Smooth muscle cell (in vitro differentiated cells): ENCODE measurements at regions not wholly inside any gene's neighbourhood (a gene's known extent, or its start where the extent isn't known, plus 50 kb on each side); places are given as distances from the start of the nearest gene placed in this dataset.

Source experiments
- DNase-seq: peaks from one replicate; lab custom pipeline; 2025; ENCODE audit not compliant: unreplicated experiment; lab: John Stamatoyannopoulos, UW
- H2AFZ ChIP-seq: fragments of 200-600 bp; sonication (generic); 2 replicates; pipeline ENCODE4 v1.6.0; 2016; ENCODE audit warnings: antibody characterized with exemption, low read depth, mild to moderate bottlenecking
- H3F3A ChIP-seq: fragments of 200-600 bp; sonication (generic); 2 replicates; pipeline ENCODE4 v1.6.0; 2017; ENCODE audit warnings: antibody characterized with exemption, low read depth
- H3K27ac ChIP-seq: fragments of 200-600 bp; sonication (generic); 2 replicates; pipeline ENCODE4 v1.5.1; 2016; ENCODE audit warnings: low read depth, mild to moderate bottlenecking
- H3K27me3 ChIP-seq: fragments of 200-600 bp; sonication (generic); 2 replicates; pipeline ENCODE4 v1.6.1; 2016; ENCODE audit warnings: low read depth, mild to moderate bottlenecking
- H3K36me3 ChIP-seq: fragments of 200-600 bp; sonication (generic); 2 replicates; pipeline ENCODE4 v1.5.1; 2016; ENCODE audit warnings: low read depth
- H3K4me1 ChIP-seq: fragments of 200-600 bp; sonication (generic); 2 replicates; pipeline ENCODE4 v1.5.1; 2016; ENCODE audit warnings: low read depth
- H3K4me2 ChIP-seq: fragments of 200-600 bp; sonication (generic); 2 replicates; pipeline ENCODE4 v1.6.0; 2016; ENCODE audit warnings: mild to moderate bottlenecking
- H3K4me3 ChIP-seq: fragments of 200-600 bp; sonication (generic); 2 replicates; pipeline ENCODE4 v1.5.1; 2016; ENCODE audit warnings: mild to moderate bottlenecking
- H3K79me2 ChIP-seq: fragments of 200-600 bp; sonication (generic); 2 replicates; pipeline ENCODE4 v1.6.0; 2016; ENCODE audit warnings: low read depth, mild to moderate bottlenecking
- H3K9ac ChIP-seq: fragments of 200-600 bp; sonication (generic); 2 replicates; pipeline ENCODE4 v1.6.0; 2016; ENCODE audit warnings: low read depth
- H3K9me3 ChIP-seq: fragments of 200-600 bp; sonication (generic); replicated peaks from 2 replicates; pipeline ENCODE4 v1.5.1; 2016; ENCODE audit warnings: low read depth
- H4K20me1 ChIP-seq: fragments of 200-600 bp; sonication (generic); 2 replicates; pipeline ENCODE4 v1.6.0; 2016; ENCODE audit warnings: low read depth
- WGBS: methylation state at CpG from one replicate; pipeline ENCODE4 v1.1.7; 2016; ENCODE audit warnings: low lambda C conversion rate; 5-methylcytosine and 5-hydroxymethylcytosine counted together
- TF ChIP-seq, protein P1 (sequence below): fragments of 200-600 bp; sonication (generic); IDR thresholded peaks from 2 replicates; pipeline ENCODE4 v1.5.1; 2017; ENCODE audit warnings: borderline replicate concordance, mild to moderate bottlenecking, antibody characterized with exemption; ENCODE audit not compliant: insufficient read depth, poor library complexity, severe bottlenecking

- no peaks in the 10 kb centered on the region for H3F3A ChIP-seq
- no peaks in the 10 kb centered on the region for H3K36me3 ChIP-seq
- no peak for DNase-seq
- H2AFZ ChIP-seq, result no peak overlapping the region
- no peaks in the 10 kb centered on the region for H4K20me1 ChIP-seq
- no peak overlapping the region for H3K9ac ChIP-seq
- H3K4me1 ChIP-seq, result no peaks in the 10 kb centered on the region
- no peak overlapping the region for H3K4me3 ChIP-seq
- H3K27me3 ChIP-seq, result no peaks in the 10 kb centered on the region
- 100% methylated on average over 1 of the region's 1 CpG for WGBS
- H3K4me2 ChIP-seq, result no peak overlapping the region
- H3K27ac ChIP-seq, result no peak overlapping the region
- H3K9me3 ChIP-seq, result no peaks in the 10 kb centered on the region
- TF ChIP-seq, protein P1, sequence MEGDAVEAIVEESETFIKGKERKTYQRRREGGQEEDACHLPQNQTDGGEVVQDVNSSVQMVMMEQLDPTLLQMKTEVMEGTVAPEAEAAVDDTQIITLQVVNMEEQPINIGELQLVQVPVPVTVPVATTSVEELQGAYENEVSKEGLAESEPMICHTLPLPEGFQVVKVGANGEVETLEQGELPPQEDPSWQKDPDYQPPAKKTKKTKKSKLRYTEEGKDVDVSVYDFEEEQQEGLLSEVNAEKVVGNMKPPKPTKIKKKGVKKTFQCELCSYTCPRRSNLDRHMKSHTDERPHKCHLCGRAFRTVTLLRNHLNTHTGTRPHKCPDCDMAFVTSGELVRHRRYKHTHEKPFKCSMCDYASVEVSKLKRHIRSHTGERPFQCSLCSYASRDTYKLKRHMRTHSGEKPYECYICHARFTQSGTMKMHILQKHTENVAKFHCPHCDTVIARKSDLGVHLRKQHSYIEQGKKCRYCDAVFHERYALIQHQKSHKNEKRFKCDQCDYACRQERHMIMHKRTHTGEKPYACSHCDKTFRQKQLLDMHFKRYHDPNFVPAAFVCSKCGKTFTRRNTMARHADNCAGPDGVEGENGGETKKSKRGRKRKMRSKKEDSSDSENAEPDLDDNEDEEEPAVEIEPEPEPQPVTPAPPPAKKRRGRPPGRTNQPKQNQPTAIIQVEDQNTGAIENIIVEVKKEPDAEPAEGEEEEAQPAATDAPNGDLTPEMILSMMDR, result no peak
- H3K79me2 ChIP-seq, result no peaks in the 10 kb centered on the region
Observed at GRCh38 chr4:177033632-177034031, 240.9 kb upstream of the VEGFC start.

DNA sequence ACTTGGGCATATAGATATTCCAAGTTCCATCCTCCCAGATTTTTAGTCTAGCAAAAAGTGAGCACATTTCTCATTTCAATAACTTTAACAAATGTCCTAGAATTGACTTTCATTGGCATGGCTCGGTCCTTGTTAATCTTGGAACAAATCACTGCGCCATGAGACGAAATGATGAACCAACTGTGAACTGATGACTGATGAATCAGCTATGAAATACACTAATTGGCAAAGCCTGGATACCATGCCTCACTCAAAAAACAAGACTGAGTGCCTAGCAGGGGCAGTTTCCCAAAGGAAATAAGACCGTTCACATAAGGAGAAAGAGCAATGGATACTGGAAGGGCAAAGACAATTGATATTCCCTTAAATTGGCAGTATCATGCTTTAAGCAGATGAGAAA lies 248.6 kb upstream of the VEGFC start:
- TF ChIP-seq, protein P1, result no peak
- no peaks in the 10 kb centered on the region for H3K9me3 ChIP-seq
- no peak for DNase-seq
- no peaks in the 10 kb centered on the region for H3F3A ChIP-seq
- H3K9ac ChIP-seq, result no peak overlapping the region
- H3K27ac ChIP-seq, result no peak overlapping the region
- no peak overlapping the region for H3K4me3 ChIP-seq
- no peak overlapping the region for H3K4me2 ChIP-seq
- WGBS, result 93% methylated on average over 4 of the region's 4 CpGs
- H3K27me3 ChIP-seq, result no peaks in the 10 kb centered on the region
- no peaks in the 10 kb centered on the region for H3K4me1 ChIP-seq
- H2AFZ ChIP-seq, result no peak overlapping the region
- no peaks in the 10 kb centered on the region for H3K79me2 ChIP-seq
- H4K20me1 ChIP-seq, result no peaks in the 10 kb centered on the region
- no peaks in the 10 kb centered on the region for H3K36me3 ChIP-seq

GRCh38 chr4:177047070-177047850 lies 254.5 kb upstream of the VEGFC start:
- Histone ChIP-seq H3K79me2 (no peaks in the 10 kb centered on the region), H3K9me3 (no peaks in the 10 kb centered on the region), H3K27me3 (no peaks in the 10 kb centered on the region), H3K27ac (no peak overlapping the region), H3F3A (no peaks in the 10 kb centered on the region), H3K9ac (no peak overlapping the region), H3K4me3 (no peak overlapping the region), H2AFZ (no peak overlapping the region), H3K36me3 (no peaks in the 10 kb centered on the region), H3K4me2 (peak overlapping the region; percentile 3), H4K20me1 (no peaks in the 10 kb centered on the region), H3K4me1 (no peaks in the 10 kb centered on the region)
- TF ChIP-seq, protein P1, result peak; percentile 97
- WGBS, result 41% methylated on average over 11 of the region's 11 CpGs
- peak; percentile 17 for DNase-seq

- H3K79me2 ChIP-seq, result no peaks in the 10 kb centered on the region
- H3K4me3 ChIP-seq, result no peak overlapping the region
- no peak overlapping the region for H3K27ac ChIP-seq
- TF ChIP-seq, protein P1, result no peak
- no peak overlapping the region for H3K4me2 ChIP-seq
- WGBS, result 7% methylated on average over 1 of the region's 1 CpG
- no peaks in the 10 kb centered on the region for H4K20me1 ChIP-seq
- no peaks in the 10 kb centered on the region for H3K36me3 ChIP-seq
- H3K9me3 ChIP-seq, result no peaks in the 10 kb centered on the region
- no peak for DNase-seq
- no peak overlapping the region for H3K9ac ChIP-seq
- no peak overlapping the region for H2AFZ ChIP-seq
- no peaks in the 10 kb centered on the region for H3F3A ChIP-seq
- no peaks in the 10 kb centered on the region for H3K4me1 ChIP-seq
- H3K27me3 ChIP-seq, result no peaks in the 10 kb centered on the region
Observed at GRCh38 chr4:177047851-177048174, 255.1 kb upstream of the VEGFC start.
